ENCODE measurements at regions not wholly inside any gene's neighbourhood (a gene's known extent, or its start where the extent isn't known, plus 50 kb on each side); places are given as distances from the start of the nearest gene placed in this dataset.

- Histone ChIP-seq H3K4me3 (ENCODE audit: low read length, poor library complexity, severe bottlenecking) (no peak overlapping the region), H4K20me1 (ENCODE audit: insufficient read depth, low read length, poor library complexity, severe bottlenecking) (no peaks in the 10 kb centered on the region), H3K27me3 (ENCODE audit: insufficient read depth, low read length, poor library complexity, severe bottlenecking) (no peaks in the 10 kb centered on the region), H3K4me2 (ENCODE audit: low read depth, low read length, poor library complexity, severe bottlenecking) (no peak overlapping the region), H3K9ac (ENCODE audit: low read depth, low read length, poor library complexity, severe bottlenecking) (no peak overlapping the region), H3K79me2 (ENCODE audit: insufficient read depth, low read length) (no peaks in the 10 kb centered on the region), H2AFZ (ENCODE audit: low read length) (no peak overlapping the region), H3K9me3 (ENCODE audit: insufficient read depth, low read depth, low read length) (no peaks in the 10 kb centered on the region), H3F3A (ENCODE audit: low read depth) (no peaks in the 10 kb centered on the region), H3K9me2 (replicated peaks; ENCODE audit: low read depth, low read length) (no peaks in the 10 kb centered on the region), H3K4me1 (ENCODE audit: insufficient read depth, low read length, poor library complexity, severe bottlenecking) (peaks cover 15% of the 10 kb centered on the region), H3K36me3 (ENCODE audit: insufficient read depth, low read length) (no peaks in the 10 kb centered on the region)
- TF ChIP-seq CTCF (conservative IDR thresholded peaks at IDR 0.05; ENCODE audit: low read length), result no peak
- no peak for TF ChIP-seq EZH2phosphoT487 (IDR thresholded peaks at IDR 0.05; ENCODE audit: borderline replicate concordance)
Measured at GRCh38 chr20:50256577-50256976, 65.9 kb downstream of the CEBPB start.

DNA sequence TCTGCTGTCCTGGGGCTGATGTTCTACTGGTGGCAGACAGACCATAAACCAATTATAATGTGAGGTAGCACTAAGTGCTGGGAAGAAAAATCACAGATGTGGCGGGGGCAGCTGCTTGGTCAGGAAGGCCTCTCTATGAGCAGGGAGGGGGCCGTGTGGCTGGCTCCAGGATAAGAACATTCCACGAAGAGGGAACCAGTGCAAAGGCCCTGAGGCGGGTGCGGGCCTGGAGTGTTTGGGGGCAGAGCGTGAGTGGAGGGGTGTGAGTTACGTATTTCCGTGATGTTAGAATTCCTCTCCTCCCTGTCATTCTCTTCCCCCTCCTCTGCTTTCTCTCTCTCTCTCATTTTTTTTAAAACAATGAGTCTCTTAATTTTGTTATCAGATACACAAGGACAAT lies 67.2 kb downstream of the CEBPB start:
- Histone ChIP-seq H3F3A (ENCODE audit: low read depth) (no peaks in the 10 kb centered on the region), H3K79me2 (ENCODE audit: insufficient read depth, low read length) (no peaks in the 10 kb centered on the region), H4K20me1 (ENCODE audit: insufficient read depth, low read length, poor library complexity, severe bottlenecking) (no peaks in the 10 kb centered on the region), H3K27me3 (ENCODE audit: insufficient read depth, low read length, poor library complexity, severe bottlenecking) (no peaks in the 10 kb centered on the region), H3K4me3 (ENCODE audit: low read length, poor library complexity, severe bottlenecking) (no peak overlapping the region), H3K36me3 (ENCODE audit: insufficient read depth, low read length) (no peaks in the 10 kb centered on the region), H3K9me2 (replicated peaks; ENCODE audit: low read depth, low read length) (no peaks in the 10 kb centered on the region), H3K4me1 (ENCODE audit: insufficient read depth, low read length, poor library complexity, severe bottlenecking) (peaks cover 15% of the 10 kb centered on the region), H2AFZ (ENCODE audit: low read length) (no peak overlapping the region), H3K4me2 (ENCODE audit: low read depth, low read length, poor library complexity, severe bottlenecking) (no peak overlapping the region), H3K9me3 (ENCODE audit: insufficient read depth, low read depth, low read length) (no peaks in the 10 kb centered on the region), H3K9ac (ENCODE audit: low read depth, low read length, poor library complexity, severe bottlenecking) (no peak overlapping the region)
- TF ChIP-seq CTCF (conservative IDR thresholded peaks at IDR 0.05; ENCODE audit: low read length) (no peak), EZH2phosphoT487 (IDR thresholded peaks at IDR 0.05; ENCODE audit: borderline replicate concordance) (no peak)

- H3K9me2 ChIP-seq (replicated peaks; ENCODE audit: low read depth, low read length), result no peaks in the 10 kb centered on the region
- H3F3A ChIP-seq (ENCODE audit: low read depth), result no peaks in the 10 kb centered on the region
- H3K9me3 ChIP-seq (ENCODE audit: insufficient read depth, low read depth, low read length), result no peaks in the 10 kb centered on the region
- no peak overlapping the region for H3K9ac ChIP-seq (ENCODE audit: low read depth, low read length, poor library complexity, severe bottlenecking)
- no peak overlapping the region for H3K4me2 ChIP-seq (ENCODE audit: low read depth, low read length, poor library complexity, severe bottlenecking)
- H3K27me3 ChIP-seq (ENCODE audit: insufficient read depth, low read length, poor library complexity, severe bottlenecking), result no peaks in the 10 kb centered on the region
- TF ChIP-seq CTCF (conservative IDR thresholded peaks at IDR 0.05; ENCODE audit: low read length) (no peak), EZH2phosphoT487 (IDR thresholded peaks at IDR 0.05; ENCODE audit: borderline replicate concordance) (no peak)
- no peaks in the 10 kb centered on the region for H4K20me1 ChIP-seq (ENCODE audit: insufficient read depth, low read length, poor library complexity, severe bottlenecking)
- no peak overlapping the region for H3K4me3 ChIP-seq (ENCODE audit: low read length, poor library complexity, severe bottlenecking)
- no peaks in the 10 kb centered on the region for H3K36me3 ChIP-seq (ENCODE audit: insufficient read depth, low read length)
- peaks cover 15% of the 10 kb centered on the region for H3K4me1 ChIP-seq (ENCODE audit: insufficient read depth, low read length, poor library complexity, severe bottlenecking)
- H2AFZ ChIP-seq (ENCODE audit: low read length), result 0 out of 2 replicates have a peak overlapping the region, but pooled peaks have one; percentile 34
- no peaks in the 10 kb centered on the region for H3K79me2 ChIP-seq (ENCODE audit: insufficient read depth, low read length)
Measured at GRCh38 chr20:50258790-50259483, 68.3 kb downstream of the CEBPB start.

Measured in Loucy (cell line).